Glutamatergic neuron (in vitro differentiated cells): ENCODE measurements at regions not wholly inside any gene's neighbourhood (a gene's known extent, or its start where the extent isn't known, plus 50 kb on each side); places are given as distances from the start of the nearest gene placed in this dataset.
"Not testable (repeated sequence)": the region's sequence is repeated elsewhere in the genome, so short reads cannot be mapped to it uniquely, and the experiment has no call there.

ENCODE experiments used
- DNase-seq: peaks from one replicate; pipeline ENCODE4 v3.0.0; 2022
- H3K27ac Mint-ChIP-seq: one replicate; pipeline ENCODE4 v1.8.0; 2020; ENCODE audit warnings: mild to moderate bottlenecking, mixed read lengths, inconsistent platforms; ENCODE audit not compliant: unreplicated experiment
- H3K27me3 Mint-ChIP-seq: one replicate; pipeline ENCODE4 v1.8.0; 2020; ENCODE audit warnings: mild to moderate bottlenecking, moderate library complexity, mixed read lengths, inconsistent platforms; ENCODE audit not compliant: unreplicated experiment
- H3K36me3 Mint-ChIP-seq: one replicate; pipeline ENCODE4 v1.8.0; 2020; ENCODE audit warnings: mild to moderate bottlenecking, mixed read lengths, inconsistent platforms; ENCODE audit not compliant: unreplicated experiment
- H3K4me1 Mint-ChIP-seq: one replicate; pipeline ENCODE4 v1.8.0; 2020; ENCODE audit warnings: mild to moderate bottlenecking, low read depth, mixed read lengths, inconsistent platforms; ENCODE audit not compliant: unreplicated experiment
- H3K4me3 Mint-ChIP-seq: one replicate; pipeline ENCODE4 v1.8.0; 2020; ENCODE audit warnings: mild to moderate bottlenecking, mixed read lengths, inconsistent platforms; ENCODE audit not compliant: unreplicated experiment
- H3K9me3 Mint-ChIP-seq: one replicate; pipeline ENCODE4 v1.8.0; 2020; ENCODE audit warnings: mild to moderate bottlenecking, moderate library complexity, mixed read lengths, inconsistent platforms; ENCODE audit not compliant: unreplicated experiment
- TF ChIP-seq, protein P1 (sequence below): fragments of 200-600 bp; sonication (generic); IDR thresholded peaks from one replicate; pipeline ENCODE4 v1.5.0; 2021; ENCODE audit not compliant: partially characterized antibody, unreplicated experiment

DNA sequence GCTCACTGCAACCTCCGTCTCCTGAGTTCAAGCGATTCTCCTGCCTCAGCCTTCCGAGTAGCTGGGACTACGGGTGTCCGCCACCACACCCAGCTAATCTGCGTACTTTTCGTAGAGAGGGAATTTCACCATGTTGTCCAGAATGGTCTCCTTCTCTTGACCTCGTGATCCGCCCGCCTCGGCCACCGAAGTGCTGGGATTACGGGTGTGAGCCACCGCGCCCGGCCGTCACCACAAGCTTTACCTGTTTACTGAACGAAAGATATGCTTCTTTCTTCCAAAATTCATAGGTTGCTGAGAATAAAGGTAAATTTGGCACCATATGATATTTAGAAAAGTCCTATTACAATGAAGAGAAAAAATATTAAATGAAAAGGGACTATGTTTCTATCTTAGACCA is 333.5 kb upstream of the EPHA6 start:
- DNase-seq: no peak
- Mint-ChIP-seq H3K4me3 (no peak overlapping the region), H3K9me3 (no peaks in the 10 kb centered on the region), H3K4me1 (no peaks in the 10 kb centered on the region), H3K36me3 (no peaks in the 10 kb centered on the region), H3K27ac (no peak overlapping the region), H3K27me3 (no peaks in the 10 kb centered on the region)
- TF ChIP-seq, protein P1, sequence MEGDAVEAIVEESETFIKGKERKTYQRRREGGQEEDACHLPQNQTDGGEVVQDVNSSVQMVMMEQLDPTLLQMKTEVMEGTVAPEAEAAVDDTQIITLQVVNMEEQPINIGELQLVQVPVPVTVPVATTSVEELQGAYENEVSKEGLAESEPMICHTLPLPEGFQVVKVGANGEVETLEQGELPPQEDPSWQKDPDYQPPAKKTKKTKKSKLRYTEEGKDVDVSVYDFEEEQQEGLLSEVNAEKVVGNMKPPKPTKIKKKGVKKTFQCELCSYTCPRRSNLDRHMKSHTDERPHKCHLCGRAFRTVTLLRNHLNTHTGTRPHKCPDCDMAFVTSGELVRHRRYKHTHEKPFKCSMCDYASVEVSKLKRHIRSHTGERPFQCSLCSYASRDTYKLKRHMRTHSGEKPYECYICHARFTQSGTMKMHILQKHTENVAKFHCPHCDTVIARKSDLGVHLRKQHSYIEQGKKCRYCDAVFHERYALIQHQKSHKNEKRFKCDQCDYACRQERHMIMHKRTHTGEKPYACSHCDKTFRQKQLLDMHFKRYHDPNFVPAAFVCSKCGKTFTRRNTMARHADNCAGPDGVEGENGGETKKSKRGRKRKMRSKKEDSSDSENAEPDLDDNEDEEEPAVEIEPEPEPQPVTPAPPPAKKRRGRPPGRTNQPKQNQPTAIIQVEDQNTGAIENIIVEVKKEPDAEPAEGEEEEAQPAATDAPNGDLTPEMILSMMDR: no peak

DNA sequence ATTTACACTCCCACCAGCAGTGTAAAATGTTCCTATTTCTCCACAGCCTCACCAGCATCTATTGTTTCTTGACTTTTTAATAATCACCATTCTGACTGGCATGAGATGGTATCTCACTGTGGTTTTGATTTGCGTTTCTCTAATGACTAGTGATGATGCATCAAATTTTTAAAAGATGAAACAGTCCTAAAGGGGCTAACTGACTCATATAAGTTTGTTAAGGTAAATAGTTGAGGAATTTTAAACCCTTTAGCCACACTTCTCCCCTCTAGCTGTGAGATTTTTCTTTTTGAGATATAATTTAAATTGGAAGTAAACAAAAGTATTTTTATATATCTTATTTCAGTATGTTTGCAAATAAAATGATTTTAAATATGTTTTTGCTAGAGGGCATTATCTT is 331.2 kb upstream of the EPHA6 start:
- H3K4me1 Mint-ChIP-seq, H3K36me3 Mint-ChIP-seq, H3K27ac Mint-ChIP-seq, H3K9me3 Mint-ChIP-seq, DNase-seq, H3K4me3 Mint-ChIP-seq, H3K27me3 Mint-ChIP-seq: not testable (repeated sequence)

DNA sequence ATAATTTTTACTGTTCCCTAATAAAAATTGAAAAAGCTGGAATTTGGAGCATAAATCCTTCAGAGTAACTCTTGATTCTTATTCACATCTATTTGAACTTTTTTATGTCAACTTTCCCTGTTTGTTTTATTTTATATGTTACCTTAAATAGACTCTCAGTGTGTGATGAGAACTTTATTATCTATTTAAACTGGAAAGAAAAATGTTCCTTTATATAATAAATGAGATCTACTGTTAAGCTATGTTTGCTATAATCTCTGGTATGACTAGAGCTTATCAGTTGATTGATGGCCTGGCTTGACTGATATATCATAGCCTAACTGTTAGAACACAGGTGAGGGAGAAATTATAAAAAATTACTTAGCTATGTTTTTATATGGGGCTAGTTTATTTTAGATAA is 330.6 kb upstream of the EPHA6 start:
- Mint-ChIP-seq H3K27me3 (no peaks in the 10 kb centered on the region), H3K4me1 (no peaks in the 10 kb centered on the region), H3K9me3 (no peaks in the 10 kb centered on the region), H3K27ac (no peak overlapping the region), H3K4me3 (no peak overlapping the region), H3K36me3 (no peaks in the 10 kb centered on the region)
- TF ChIP-seq, protein P1: no peak
- DNase-seq: no peak

DNA sequence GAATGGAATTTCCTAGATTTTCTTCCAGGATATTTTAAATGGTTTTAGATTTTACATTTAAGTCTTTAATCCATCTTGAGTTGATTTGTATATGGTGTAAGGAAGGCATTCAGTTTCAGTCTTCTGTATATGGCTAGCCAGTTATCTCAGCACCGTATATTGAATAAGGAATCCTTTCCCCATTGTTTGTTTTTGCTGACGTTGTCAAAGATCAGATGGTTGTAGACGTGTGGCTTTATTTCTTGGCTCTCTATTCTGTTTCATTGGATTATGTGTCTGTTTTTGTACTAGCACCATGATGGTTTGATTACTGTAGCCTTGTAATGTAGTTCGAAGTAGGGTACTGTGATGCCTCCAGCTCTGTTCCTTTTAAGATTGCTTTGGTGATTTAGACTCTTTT is 325.7 kb upstream of the EPHA6 start:
- no peaks in the 10 kb centered on the region for H3K4me1 Mint-ChIP-seq
- no peak for DNase-seq
- H3K36me3 Mint-ChIP-seq: no peaks in the 10 kb centered on the region
- TF ChIP-seq, protein P1: no peak
- H3K4me3 Mint-ChIP-seq: no peak overlapping the region
- H3K27me3 Mint-ChIP-seq: peaks cover 2% of the 10 kb centered on the region
- no peak overlapping the region for H3K27ac Mint-ChIP-seq
- peaks cover 2% of the 10 kb centered on the region for H3K9me3 Mint-ChIP-seq

DNA sequence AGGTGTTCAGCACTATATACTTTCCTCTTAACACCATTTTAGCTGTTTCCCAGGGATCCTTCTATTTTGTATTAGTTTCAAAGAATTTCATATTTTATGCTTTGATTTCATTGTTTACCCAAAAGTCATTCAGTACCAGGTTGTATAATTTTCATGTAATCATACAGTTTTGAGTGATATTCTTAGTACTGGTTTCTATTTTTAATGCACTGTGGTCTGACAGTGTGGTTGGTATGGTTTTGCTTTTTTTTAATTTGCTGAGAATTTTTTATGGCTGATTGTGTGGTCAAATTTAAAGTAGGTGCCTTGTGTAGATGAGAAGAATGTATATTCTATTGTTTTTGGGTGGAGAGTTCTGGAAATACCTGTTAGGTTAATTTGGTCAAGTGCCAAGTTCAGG is 323.4 kb upstream of the EPHA6 start:
- peaks cover 5% of the 10 kb centered on the region for H3K9me3 Mint-ChIP-seq
- H3K4me3 Mint-ChIP-seq: no peak overlapping the region
- no peaks in the 10 kb centered on the region for H3K4me1 Mint-ChIP-seq
- TF ChIP-seq, protein P1: no peak
- DNase-seq: no peak
- H3K27ac Mint-ChIP-seq: no peak overlapping the region
- H3K27me3 Mint-ChIP-seq: peaks cover 2% of the 10 kb centered on the region
- no peaks in the 10 kb centered on the region for H3K36me3 Mint-ChIP-seq

DNA sequence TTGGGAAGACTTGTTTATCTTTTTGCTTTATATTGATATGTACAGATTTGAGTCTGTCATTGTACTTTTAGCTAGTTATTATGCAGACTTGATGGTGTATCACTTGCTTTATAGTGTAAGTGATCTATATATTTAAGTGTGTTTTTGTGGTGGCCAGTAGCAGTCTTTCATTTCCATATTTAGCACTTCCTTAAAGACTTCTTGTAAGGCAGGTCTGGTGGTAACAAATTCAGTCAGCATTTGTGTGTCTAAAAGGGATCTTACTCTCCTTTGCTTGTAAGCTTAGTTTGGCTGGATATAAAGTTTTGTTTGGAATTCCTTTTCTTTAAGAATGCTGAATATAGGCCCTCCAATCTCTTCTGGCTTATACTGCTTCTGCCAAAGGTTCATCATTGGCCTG is 322.5 kb upstream of the EPHA6 start:
- no peaks in the 10 kb centered on the region for H3K4me1 Mint-ChIP-seq
- DNase-seq: no peak

More for the DNA sequence above, 322.5 kb upstream of the EPHA6 start:
- H3K9me3 Mint-ChIP-seq: peaks cover 5% of the 10 kb centered on the region
- no peaks in the 10 kb centered on the region for H3K36me3 Mint-ChIP-seq
- no peak overlapping the region for H3K27ac Mint-ChIP-seq
- TF ChIP-seq, protein P1: no peak
- H3K4me3 Mint-ChIP-seq: no peak overlapping the region
- peaks cover 2% of the 10 kb centered on the region for H3K27me3 Mint-ChIP-seq
